GM19043 (cell line): ENCODE measurements at regions not wholly inside any gene's neighbourhood (a gene's known extent, or its start where the extent isn't known, plus 50 kb on each side); places are given as distances from the start of the nearest gene placed in this dataset.

ENCODE experiments used
- ATAC-seq: cut with Tn5 transposase; IDR thresholded peaks from one replicate; pipeline ENCODE4 v1.9.1; 2021; ENCODE audit warnings: low read depth; ENCODE audit not compliant: unreplicated experiment

DNA sequence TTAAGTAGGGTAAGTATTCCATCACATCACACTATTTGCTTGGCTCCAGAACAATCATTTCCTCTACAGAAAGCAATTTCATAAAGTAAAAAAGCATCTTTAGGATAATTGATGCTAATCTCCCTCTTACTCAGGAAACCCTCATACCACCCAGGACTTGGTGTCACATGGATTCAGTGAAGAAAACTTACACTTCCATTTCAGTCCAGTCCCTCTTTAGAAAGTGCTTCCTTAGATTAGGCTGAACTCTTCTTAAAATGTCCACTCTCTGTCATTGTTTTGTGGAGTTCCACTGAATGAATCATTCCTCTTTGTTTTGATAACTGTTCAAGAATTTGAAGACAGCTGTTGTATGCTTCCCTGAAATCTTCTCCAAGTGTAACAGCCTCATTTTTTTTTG lies 144.0 kb upstream of the ZNF462 start:
- ATAC-seq: no peak

DNA sequence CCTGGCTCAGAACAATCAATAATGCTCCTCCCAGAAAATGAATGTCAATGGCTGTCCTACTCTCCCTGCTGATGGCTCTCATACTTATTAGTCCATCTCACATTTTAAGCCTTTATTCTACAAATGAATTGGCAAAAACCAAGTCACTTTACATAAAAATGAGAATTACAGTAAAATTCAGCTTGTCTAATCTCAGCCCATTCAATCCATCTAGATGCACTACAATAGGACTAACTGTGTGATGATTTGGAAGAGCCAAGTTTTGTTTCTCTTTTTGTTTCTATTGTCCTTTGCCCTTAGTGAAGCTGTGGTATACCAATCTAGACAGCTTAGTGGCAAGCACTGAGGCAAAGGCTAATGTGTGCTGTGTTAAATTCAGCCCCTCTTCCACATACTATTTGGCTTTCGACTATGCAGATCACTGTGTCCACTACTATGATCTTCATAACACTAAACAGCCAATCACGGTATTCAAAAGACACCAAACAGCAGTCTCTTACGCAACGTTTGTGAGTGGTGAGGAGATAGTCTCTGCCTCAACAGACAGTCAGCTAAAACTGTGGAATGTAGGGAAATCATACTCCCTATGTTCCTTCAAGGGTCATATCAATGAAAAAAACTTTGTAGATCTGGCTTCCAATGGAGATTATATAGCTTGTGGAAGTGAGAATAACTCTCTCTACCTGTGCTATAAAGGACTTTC lies 140.8 kb upstream of the ZNF462 start:
- ATAC-seq: no peak

DNA sequence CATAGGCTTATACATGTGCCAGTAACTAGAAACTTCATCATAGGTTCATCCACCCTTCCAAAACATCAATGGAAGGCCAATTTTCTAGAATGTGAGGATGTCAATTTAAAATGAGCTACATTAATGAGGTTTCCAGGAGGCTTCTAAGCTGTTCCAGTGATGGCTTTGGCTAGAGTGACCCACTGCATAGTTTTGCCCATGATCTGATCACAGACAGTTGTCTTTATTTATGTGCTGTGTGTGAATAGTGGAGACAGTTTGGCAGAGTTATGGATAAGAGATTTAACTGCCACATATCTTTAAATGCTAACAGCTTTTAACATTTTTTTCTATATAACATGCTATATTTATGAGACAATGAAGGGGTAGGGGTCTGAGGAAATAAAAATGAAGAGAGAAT lies 139.0 kb upstream of the ZNF462 start:
- ATAC-seq: no peak

DNA sequence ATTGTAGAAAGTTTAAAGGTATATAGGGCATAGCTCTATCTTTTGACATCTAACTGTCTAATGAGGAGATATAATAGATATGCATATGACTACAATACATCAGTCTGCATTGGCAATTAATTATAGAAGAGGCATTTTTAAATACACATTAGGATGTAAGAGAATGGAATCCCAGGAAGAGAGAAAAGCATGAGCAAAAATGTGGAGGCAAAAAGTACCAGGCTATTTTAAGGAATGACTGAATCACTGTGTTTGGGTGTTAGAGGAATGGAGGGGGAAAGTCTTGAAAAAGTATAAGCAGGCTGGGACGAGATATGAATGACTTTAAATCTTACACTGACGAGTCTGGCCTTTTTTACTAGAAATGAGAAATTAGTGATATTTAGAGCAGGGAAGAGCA lies 138.4 kb upstream of the ZNF462 start:
- ATAC-seq: no peak

DNA sequence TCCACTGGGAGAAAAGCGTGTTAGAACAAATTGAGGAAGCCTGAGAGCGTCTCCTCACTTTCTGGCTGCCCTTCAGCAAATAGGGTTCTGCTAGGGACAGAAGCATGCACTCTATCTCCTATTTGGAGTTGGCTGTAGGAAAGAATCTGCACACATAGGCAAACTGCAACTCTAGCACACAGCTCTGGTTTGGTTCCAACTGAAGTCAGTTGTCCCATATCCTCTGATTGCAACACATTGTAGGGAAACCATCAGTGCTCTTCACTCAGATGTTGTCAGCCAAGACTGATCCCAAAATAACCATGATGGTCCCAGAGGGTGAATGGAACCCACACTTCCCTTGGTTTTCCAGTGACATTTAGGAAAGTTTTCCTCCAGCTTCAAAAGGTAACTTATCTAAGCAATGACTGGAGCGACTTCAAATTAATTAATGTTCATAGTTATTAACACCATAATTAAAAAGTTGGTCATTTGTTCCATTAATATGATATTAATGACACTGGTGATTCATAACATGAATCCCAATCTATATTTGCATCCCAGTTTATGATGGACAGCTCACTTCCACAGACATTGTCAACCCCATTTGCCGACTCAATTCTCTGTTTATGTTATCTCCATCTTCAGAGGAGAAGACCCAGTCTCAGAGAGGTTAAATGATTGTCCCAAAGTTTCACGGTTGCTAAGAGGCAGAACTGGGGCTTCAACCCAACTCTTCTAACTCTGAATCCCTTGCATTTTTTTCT lies 136.7 kb upstream of the ZNF462 start:
- ATAC-seq: no peak

DNA sequence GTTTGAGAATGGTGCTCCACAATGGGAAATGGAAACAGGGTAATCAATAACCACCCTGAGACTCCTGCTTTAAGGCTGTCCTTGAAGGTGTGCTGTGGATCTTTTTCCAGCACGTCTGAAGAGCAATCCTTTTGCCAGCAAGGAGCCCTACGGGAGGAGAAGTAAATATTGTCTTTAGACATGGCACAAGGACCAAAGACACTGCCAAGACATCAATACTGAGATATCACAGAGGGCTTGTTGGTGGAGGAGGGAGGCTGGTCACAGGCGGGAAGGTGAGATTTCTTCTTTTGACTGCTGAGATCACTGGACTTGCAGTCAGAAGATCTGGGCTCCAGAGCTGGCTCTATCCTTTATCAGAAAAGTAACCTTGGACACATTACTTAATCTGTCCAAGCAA lies 135.0 kb upstream of the ZNF462 start:
- no peak for ATAC-seq

DNA sequence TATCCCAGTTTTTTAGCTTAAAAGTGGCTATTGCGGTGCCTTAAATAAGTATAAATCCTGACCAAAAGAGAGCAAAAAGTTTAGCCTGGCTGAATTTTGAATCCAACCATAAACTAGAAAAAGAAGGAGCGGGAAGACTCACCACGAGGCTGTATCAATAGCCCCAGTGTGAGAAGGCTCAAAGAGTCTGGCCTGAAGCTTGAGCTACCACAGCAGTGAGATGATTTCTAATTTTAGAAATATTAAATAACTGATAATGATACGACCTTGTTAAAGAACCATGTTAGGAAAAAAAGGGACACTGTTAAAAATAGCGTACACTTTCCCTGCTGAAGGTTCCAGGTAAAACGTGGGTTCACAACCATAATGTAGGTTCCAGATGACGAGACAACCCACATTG lies 134.1 kb upstream of the ZNF462 start:
- no peak for ATAC-seq

DNA sequence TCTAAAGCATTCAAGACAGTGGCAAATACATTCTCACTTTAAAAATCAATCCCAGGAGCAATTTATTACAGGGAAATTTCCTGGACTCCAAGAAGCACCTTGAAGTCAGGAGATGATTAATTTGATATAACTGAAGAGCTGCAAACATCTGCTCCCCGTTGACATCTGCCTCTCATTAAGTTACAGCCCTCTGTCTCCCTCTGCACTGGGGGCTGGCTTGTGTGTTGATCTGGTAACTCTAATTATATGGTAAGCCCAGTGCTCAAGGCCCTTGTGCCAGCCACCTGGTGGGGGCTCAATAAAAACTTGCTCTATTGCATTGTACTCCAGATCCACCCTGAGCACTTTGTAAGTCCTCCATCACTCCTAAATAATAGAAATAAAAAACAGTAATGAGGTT lies 131.1 kb upstream of the ZNF462 start:
- ATAC-seq: no peak

DNA sequence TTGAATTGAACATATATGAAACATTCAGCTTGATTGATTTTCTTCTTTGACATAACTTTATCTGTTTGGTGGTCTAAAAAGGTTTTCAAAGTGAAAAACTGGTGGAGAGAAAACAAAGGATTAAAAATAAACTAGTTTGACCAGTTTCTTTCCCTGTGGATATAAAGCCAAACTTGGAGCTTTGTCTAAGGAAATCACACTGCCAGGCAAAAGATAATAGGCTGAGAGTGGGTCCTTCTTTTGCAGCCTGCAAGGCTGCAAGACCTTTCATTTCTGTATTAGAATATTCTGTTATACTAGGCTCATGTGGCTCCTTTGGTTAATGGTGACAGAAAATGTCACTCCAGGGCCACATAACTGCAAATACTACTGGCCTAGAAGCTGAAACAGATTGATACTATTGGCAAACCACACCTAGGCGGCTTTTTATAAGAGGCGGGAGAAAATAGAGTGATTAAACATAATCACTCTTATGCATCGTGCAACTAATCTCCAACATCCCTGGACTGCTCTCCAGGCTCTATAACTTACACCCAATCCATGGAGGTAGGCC lies 129.1 kb upstream of the ZNF462 start:
- ATAC-seq: no peak

DNA sequence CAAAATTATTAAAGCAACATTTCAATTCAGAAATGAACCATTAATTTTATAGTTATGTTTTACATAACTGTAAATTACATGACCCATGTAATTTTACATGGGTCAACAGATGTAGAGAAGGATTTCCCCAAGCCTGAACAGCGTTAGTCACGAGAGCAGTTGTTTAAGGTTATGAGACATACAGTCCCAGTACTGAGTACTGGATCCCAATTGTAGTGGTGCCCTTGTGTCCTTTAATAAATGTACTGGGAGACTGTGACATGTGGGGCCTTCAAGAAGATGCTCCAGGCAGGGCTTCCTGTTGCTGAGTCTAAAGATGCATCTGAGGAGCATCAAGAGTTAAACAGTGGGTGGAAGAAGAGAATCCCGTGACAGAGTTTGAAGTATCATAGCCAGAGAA lies 125.5 kb upstream of the ZNF462 start:
- no peak for ATAC-seq

DNA sequence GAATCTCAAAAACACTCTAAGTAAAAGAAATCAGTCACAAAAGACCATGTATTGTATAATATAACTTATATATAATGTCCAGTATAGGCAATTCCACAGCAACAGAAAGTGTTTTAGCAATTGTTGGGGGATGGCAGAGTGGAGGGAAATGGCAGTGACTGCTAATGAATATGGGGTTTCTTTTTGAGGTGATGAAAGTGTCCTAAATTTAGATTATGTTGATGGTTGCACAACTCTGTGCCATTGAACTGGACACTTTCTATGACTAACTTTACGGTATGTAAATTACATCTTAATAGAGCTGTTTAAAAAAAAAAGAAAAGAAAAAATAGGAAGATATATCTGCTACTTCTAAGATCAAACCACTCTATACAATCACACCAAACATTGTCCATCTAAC lies 124.9 kb upstream of the ZNF462 start:
- no peak for ATAC-seq

DNA sequence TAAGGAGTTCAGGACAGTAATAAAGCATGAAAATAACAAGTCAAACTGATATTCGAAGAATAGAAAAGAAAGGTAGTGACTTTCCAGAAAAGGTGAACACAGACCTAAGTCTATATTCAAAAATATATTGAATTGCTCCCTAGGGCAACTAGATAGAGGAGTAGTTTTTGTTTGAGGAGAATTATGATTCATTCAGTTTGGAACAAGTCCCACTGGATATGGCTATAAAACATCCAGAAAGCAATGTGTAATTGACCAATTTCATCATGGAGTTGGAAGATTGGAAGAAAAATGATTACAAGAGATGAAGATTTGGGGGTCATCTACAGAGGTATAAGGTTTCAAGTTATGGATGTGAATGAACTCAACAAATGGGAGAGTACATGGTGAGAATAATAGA lies 117.5 kb upstream of the ZNF462 start:
- ATAC-seq: no peak

DNA sequence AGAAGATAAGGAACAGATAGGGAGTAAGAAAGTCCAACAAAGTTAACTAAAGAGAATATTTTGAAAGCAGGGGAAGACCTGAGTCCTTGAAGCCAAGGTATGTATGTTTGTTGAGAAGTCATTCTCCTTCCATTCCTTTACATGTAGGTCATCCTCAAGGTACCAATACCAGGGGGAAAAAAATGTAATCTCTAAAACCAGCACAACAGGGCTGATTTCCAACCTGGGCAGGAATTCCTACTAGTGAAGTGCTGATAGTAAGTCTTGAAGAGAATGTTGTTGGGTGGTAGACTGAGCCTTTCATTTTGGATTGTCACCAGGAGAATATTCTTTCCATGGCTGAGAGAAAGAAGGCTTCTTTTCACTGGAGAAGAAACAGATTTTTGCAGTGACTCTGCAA lies 117.1 kb upstream of the ZNF462 start:
- no peak for ATAC-seq

DNA sequence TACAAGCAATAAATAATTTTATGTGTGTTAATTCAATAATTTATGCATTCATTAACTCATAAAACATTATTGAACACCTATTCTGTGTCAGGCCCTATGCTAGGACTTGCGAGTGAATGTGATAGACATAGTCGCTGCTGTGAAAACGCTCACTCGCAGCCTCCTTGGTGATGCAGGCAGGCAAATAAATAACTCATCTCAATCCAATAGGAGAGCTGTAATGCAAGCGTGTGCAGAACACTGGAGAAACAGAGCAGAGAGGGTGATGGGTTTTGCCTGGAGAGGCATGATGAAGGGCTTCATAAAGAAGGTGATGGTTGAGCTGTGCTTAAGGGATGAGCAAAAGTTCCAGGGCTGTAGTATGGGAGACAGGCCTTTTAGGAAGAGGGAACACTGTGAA lies 111.3 kb upstream of the ZNF462 start:
- no peak for ATAC-seq

DNA sequence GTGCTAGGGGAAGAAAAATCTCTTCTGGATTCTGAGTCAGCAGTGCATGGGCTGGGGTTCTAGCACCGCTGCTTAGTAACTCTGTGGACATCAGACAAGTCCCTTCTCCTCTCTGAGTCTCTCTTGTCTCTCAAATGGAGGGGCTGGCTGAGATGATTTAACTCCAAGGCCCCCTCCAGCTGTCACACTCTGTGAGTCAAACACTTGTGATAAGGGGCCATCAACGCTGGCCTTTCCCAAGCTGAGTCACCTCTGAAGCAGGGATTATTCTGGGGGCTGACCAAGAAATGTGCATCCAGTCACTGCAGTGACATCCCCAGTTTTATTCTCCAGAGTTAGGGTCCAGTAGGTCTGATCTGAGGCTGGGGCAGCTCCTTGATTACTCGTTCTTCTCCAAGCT lies 110.4 kb upstream of the ZNF462 start:
- ATAC-seq: no peak

DNA sequence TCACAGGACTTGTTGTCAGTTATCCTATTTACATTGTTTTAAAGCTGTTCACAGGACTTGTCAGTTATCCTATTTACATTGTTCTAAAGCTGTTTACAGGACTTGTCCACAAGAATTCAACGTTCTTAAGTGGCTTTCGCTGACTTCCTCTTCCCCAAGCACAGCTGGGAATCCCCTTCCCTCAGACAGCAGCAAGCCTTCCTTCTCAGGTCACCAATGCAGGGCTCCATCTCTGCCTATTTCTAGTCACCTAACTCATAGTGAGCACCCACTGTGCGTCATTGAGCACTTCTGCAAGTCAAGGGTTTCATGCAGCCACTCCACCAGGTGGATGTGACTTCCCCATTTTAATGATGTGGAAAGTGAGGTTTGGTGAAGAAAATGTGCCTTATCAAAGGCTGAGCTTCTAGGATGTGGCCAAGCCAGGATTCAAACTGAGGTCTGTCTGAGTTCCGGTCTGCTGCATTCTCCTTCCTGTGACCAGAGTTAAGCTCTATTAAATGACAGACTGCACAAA lies 109.8 kb upstream of the ZNF462 start:
- ATAC-seq: peak; percentile 86

DNA sequence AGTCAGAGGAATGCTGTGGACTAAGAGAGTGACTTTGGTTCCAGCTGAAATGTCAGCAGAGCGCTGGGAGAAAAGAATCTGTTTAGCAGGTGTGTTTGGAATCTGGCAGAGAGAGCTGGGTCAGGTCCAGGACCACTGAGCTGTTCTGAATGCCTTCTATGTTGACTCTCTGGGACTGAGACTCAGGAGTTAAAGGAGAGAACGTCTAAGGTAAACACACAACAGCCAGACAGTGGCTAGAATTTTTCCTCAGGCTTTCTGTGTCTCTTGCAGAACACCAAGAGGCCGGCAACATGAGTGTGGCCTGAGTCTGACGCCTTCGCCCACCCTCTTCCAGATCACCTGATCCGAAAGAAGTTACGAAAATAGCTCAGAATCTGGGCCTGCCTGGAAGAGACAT lies 107.2 kb upstream of the ZNF462 start:
- no peak for ATAC-seq

DNA sequence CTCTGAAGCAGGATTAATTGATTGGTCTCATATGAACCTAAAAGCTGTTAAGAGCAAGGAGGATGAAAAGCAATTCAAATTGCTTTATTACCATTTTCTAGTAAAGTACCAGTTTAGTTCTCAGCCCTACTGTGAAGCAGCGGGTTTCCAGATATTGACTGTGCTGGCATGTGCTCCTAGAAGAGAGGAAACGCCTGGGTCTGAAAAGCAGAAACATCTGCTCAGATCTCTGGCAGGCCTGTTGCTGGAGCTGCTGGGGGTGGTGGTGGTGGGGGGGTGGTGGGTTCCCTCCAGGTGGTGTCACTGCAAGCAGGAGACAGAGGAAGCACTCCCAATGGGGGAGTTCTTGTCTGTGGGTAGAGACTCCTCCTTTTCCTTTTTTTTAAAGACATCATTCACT lies 105.5 kb upstream of the ZNF462 start:
- no peak for ATAC-seq

DNA sequence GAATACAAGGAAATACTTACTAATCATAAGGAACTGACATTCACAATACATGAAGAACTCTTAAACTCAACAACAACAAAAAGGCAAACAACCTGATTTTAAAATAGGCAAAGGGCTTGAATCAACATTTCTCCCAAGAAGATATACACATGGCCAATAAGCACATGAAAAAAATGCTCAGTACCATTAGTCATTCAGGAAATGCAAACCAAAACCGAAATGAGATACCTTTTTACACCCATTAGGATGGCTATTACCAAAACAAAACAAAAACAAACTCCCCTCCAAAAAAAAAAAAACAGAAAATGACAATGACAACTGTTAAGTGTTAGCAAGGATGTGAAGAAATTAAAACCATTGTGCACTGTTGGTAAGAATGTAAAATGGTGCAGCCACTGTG lies 104.1 kb upstream of the ZNF462 start:
- peak; percentile 77 for ATAC-seq

DNA sequence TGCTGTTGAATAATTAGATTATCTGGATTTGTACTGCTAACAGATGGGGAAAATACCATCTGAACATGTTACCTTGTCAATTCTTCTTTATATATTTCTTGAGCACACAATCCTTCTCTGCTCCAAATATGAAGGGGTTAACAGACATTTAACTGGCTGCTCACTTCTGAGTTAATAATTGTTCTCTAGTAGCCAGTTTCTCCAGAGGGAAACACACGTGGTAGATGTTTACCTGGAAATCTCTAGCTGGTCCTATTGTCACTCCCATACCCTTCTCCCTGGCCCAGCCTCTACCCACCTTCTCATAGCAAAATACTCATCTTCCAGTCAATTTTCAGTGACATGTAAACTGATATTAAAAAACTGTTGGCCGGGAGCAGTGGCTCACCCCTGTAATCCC lies 101.5 kb upstream of the ZNF462 start:
- no peak for ATAC-seq

DNA sequence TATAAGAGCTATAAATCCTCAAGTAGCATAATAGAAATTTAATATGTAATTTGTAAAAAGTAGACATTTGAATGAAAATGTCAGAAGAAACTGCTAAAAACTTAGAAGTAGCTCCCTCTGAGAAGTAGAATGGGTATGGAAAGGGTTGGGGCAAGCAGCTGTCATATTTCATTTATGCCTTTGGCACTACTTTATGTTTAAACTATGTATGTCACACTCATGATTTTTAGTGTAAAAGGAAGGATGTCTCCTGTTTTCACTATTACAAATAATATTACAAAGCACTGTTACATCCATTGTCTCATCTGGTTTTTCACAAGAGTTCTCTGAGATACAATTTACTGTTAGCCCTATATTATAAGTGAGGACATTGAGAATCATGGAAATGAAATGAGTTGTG lies 96.3 kb upstream of the ZNF462 start:
- ATAC-seq: no peak

DNA sequence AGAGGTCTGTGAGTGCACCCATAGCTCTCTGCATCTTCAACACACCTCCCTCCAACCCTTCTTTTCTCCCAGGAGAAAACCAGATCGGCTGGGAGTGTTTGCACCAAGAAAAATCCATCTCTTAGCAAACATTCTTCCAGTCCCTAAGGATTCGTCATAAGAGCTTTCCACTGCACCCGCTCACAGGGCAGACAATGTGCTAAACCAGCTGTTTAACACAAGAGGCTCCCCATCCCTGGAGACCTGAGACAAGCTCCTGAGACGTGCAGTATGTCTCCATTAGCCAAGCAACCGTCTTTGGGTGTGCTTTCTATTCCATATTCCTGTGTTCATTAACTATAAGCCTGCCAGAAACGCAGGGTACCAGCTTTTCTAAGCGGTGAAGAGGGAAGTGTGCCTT lies 93.6 kb upstream of the ZNF462 start:
- ATAC-seq: no peak
